NCI-H146 treated with DMSO at 0.1 percent for 48 hours (cell line): ENCODE measurements at regions not wholly inside any gene's neighbourhood (a gene's known extent, or its start where the extent isn't known, plus 50 kb on each side); places are given as distances from the start of the nearest gene placed in this dataset.

Experiments
- DNase-seq: peaks from one replicate; lab custom pipeline; 2025; ENCODE audit not compliant: unreplicated experiment; lab: John Stamatoyannopoulos, UW

GRCh38 chr15:46489276-46489675 is 854.4 kb downstream of the SQOR start:
- no peak for DNase-seq

- no peak for DNase-seq
These were observed 861.8 kb downstream of the SQOR start for GRCh38 chr15:46496491-46497115.

GRCh38 chr15:46502667-46503066 is 867.8 kb downstream of the SQOR start:
- DNase-seq, result no peak

GRCh38 chr15:46518381-46518780 is 883.6 kb downstream of the SQOR start:
- no peak for DNase-seq

GRCh38 chr15:46523701-46524100 is 888.9 kb downstream of the SQOR start:
- no peak for DNase-seq

- no peak for DNase-seq
These were observed 891.3 kb downstream of the SQOR start for GRCh38 chr15:46525984-46526725.

GRCh38 chr15:46526726-46527110 is 891.9 kb downstream of the SQOR start:
- DNase-seq, result no peak

GRCh38 chr15:46543626-46544025 is 908.8 kb downstream of the SQOR start:
- no peak for DNase-seq

- DNase-seq, result no peak
These were observed 914.2 kb downstream of the SQOR start for GRCh38 chr15:46548989-46549388.

- no peak for DNase-seq
These were observed 917.5 kb downstream of the SQOR start for GRCh38 chr15:46552316-46552715.

GRCh38 chr15:46555547-46555946 is 920.7 kb downstream of the SQOR start:
- no peak for DNase-seq

GRCh38 chr15:46556010-46556409 is 921.2 kb downstream of the SQOR start:
- no peak for DNase-seq

- DNase-seq, result no peak
These were observed 921.9 kb downstream of the SQOR start for GRCh38 chr15:46556559-46557379.

GRCh38 chr15:46567968-46568367 is 933.1 kb downstream of the SQOR start:
- no peak for DNase-seq

GRCh38 chr15:46569781-46570180 is 935.0 kb downstream of the SQOR start:
- no peak for DNase-seq

GRCh38 chr15:46576646-46577395 is 942.0 kb downstream of the SQOR start:
- no peak for DNase-seq

GRCh38 chr15:46577767-46578166 is 942.9 kb downstream of the SQOR start:
- no peak for DNase-seq

GRCh38 chr15:46580487-46580886 is 945.7 kb downstream of the SQOR start:
- no peak for DNase-seq

- no peak for DNase-seq
These were observed 946.1 kb downstream of the SQOR start for GRCh38 chr15:46580924-46581323.

GRCh38 chr15:46589088-46589487 is 954.3 kb downstream of the SQOR start:
- DNase-seq, result no peak

GRCh38 chr15:46591462-46591861 is 956.6 kb downstream of the SQOR start:
- DNase-seq, result no peak
